HepG2 (cell line): ENCODE measurements at regions not wholly inside any gene's neighbourhood (a gene's known extent, or its start where the extent isn't known, plus 50 kb on each side); places are given as distances from the start of the nearest gene placed in this dataset.

Experiments used
- CTCF ChIP-seq: sonication (generic); formaldehyde crosslinking; IDR thresholded peaks from 2 replicates; pipeline ENCODE4 v1.5.0; 2020; ENCODE audit warnings: mild to moderate bottlenecking, missing genetic modification reagents, moderate library complexity
- EZH2 ChIP-seq: conservative IDR thresholded peaks from 2 replicates; pipeline ENCODE4 v1.6.1; 2012; ENCODE audit warnings: mild to moderate bottlenecking, low read depth, low read length, moderate library complexity
- HMG20A ChIP-seq: IDR thresholded peaks from 2 replicates; pipeline ENCODE4 v1.6.1; 2016; ENCODE audit warnings: borderline replicate concordance
- NFIC ChIP-seq: IDR thresholded peaks from 2 replicates; pipeline ENCODE4 v1.6.1; 2012; ENCODE audit warnings: mild to moderate bottlenecking, low read length, inconsistent platforms
- POGZ ChIP-seq: sonication (generic); formaldehyde crosslinking; IDR thresholded peaks from 2 replicates; pipeline ENCODE4 v1.4.0; 2020; ENCODE audit warnings: mild to moderate bottlenecking, missing genetic modification reagents
- ZNF484 ChIP-seq: sonication (generic); formaldehyde crosslinking; IDR thresholded peaks from 2 replicates; pipeline ENCODE4 v1.5.1; 2020; ENCODE audit warnings: mild to moderate bottlenecking, low read depth, missing genetic modification reagents, borderline replicate concordance

GRCh38 chr5:126693806-126694205 lies 83.1 kb upstream of the LMNB1 start:
- TF ChIP-seq CTCF (CRISPR knock-in tag) (no peak), EZH2 (no peak), ZNF484 (CRISPR knock-in tag) (no peak), POGZ (CRISPR knock-in tag) (no peak), NFIC (no peak), HMG20A (no peak)
